ENCODE measurements at regions not wholly inside any gene's neighbourhood (a gene's known extent, or its start where the extent isn't known, plus 50 kb on each side); places are given as distances from the start of the nearest gene placed in this dataset.

DNA sequence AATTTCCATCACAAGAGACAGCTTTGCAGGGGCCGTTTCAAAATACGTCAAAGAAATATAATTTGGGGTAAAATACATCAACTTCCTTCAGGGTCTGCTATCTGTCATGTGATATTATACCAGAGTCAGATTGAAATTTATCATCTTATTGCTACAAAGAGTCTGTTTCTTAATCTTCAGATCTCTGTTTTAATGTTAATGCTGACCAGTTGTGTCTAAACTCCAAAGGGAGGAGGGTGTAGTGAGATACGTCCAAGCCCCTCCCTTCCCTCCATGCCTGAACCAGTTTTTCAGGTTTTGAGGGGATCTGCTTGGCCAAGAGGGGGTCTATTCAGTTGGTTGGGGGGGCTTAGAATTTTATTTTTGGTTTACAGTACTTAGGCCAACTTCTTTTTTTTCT lies 891.6 kb downstream of the GRM8 start:
- TF ChIP-seq TAF1 (IDR thresholded peaks at IDR 0.05; ENCODE audit: low read depth) (no peak), TEAD4 (IDR thresholded peaks at IDR 0.05) (no peak), CREB1 (IDR thresholded peaks at IDR 0.05; ENCODE audit: low read depth) (no peak), YY1 (IDR thresholded peaks at IDR 0.05; ENCODE audit: low read depth) (no peak), CEBPB (IDR thresholded peaks at IDR 0.05) (no peak), RAD21 (IDR thresholded peaks at IDR 0.05; ENCODE audit: low read depth) (no peak), EGR1 (IDR thresholded peaks at IDR 0.05) (no peak), NFIC (IDR thresholded peaks at IDR 0.05) (no peak), EP300 (IDR thresholded peaks at IDR 0.05; ENCODE audit: borderline replicate concordance) (no peak), FOXM1 (IDR thresholded peaks at IDR 0.05; ENCODE audit: borderline replicate concordance, low read depth) (no peak), ZBTB7A (IDR thresholded peaks at IDR 0.05; ENCODE audit: low read depth) (no peak)
- TF ChIP-seq, protein P1, sequence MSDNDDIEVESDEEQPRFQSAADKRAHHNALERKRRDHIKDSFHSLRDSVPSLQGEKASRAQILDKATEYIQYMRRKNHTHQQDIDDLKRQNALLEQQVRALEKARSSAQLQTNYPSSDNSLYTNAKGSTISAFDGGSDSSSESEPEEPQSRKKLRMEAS (IDR thresholded peaks at IDR 0.05), result no peak
- TF ChIP-seq, protein P2, sequence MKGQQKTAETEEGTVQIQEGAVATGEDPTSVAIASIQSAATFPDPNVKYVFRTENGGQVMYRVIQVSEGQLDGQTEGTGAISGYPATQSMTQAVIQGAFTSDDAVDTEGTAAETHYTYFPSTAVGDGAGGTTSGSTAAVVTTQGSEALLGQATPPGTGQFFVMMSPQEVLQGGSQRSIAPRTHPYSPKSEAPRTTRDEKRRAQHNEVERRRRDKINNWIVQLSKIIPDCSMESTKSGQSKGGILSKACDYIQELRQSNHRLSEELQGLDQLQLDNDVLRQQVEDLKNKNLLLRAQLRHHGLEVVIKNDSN (IDR thresholded peaks at IDR 0.05), result no peak

All from Ishikawa (cell line).